ENCODE measurements at regions not wholly inside any gene's neighbourhood (a gene's known extent, or its start where the extent isn't known, plus 50 kb on each side); places are given as distances from the start of the nearest gene placed in this dataset.

- H3K4me3 ChIP-seq (ENCODE audit: low read length), result no peak overlapping the region
- no peak for DNase-seq (ENCODE audit: low read depth, low spot score)
Observed at GRCh38 chr5:9690751-9691150, 60.6 kb upstream of the TAS2R1 start.

- H3K4me3 ChIP-seq (ENCODE audit: low read length), result no peak overlapping the region
- DNase-seq (ENCODE audit: low read depth, low spot score), result no peak
Observed at GRCh38 chr5:9686216-9686615, 56.1 kb upstream of the TAS2R1 start.

DNA sequence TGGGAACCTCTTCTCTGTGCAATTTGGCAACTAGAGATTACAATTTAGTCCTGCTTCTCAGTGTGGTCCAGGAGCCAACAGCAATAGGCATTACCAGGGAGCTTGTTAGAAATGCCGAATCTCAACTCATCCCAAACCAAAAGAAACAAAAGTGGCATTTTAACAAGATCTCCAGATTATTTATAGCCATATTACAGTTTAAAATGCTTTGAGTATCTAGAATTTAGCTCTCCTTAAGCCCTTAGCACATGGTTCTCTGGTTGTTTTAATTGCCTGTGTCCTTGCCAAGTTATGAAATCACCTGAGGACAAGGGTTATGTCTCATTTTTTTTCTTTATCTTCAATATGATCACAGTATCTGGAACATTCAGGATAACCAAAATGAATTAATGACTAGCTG, 51.6 kb upstream of the TAS2R1 start:
- no peak overlapping the region for H3K4me3 ChIP-seq (ENCODE audit: low read length)
- no peak for DNase-seq (ENCODE audit: low read depth, low spot score)

Measured in Jurkat, Clone E6-1 (cell line).